ENCODE measurements at regions not wholly inside any gene's neighbourhood (a gene's known extent, or its start where the extent isn't known, plus 50 kb on each side); places are given as distances from the start of the nearest gene placed in this dataset.

- DNase-seq (ENCODE audit: low spot score), result no peak
These were observed 59.0 kb upstream of the MED9 start for GRCh38 chr17:17417718-17418181.

DNA sequence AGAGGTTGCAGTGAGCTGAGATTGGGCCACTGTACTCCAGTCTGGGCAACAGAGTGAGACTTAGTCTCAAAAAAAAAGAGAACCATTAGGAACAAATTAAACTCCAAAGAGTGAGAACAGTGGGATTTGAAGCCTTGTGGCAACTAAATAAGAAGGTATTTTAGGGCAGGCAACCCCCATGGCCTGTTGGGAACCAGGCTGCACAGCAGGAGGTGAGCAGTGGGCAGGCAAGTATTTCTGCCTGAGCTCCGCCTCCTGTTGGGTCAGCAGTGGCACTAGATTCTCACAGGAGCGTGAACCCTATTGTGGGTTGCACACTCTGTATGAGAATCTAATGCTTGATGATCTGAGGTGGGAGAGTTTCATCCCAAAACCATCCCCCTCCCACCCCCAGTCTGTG, 57.6 kb upstream of the MED9 start:
- no peak for DNase-seq (ENCODE audit: low spot score)

GRCh38 chr17:17419631-17420030, 57.2 kb upstream of the MED9 start:
- peak; percentile 75 for DNase-seq (ENCODE audit: low spot score)

DNA sequence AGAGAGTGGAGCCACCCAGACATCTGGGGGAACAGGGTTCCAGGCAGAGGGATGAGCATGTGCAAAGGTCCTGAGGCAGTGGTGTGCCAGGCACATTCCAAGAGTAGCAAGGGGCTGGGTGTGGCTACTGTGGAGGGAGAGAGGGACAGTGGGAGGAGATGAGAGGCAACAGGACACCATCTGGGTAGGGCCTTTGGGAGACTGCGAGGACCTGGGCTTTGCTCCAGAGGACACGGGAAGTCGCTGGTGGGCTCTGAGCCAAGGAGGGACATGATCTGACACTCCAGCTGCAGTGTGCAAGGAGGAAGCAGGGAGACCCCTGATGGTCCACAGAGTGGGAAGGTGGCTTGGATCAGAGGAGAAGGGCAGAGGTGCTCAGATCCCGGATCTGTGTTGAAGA, 56.7 kb upstream of the MED9 start:
- DNase-seq (ENCODE audit: low spot score), result no peak

- DNase-seq (ENCODE audit: low spot score), result no peak
These were observed 56.1 kb upstream of the MED9 start for GRCh38 chr17:17420561-17421269.

DNA sequence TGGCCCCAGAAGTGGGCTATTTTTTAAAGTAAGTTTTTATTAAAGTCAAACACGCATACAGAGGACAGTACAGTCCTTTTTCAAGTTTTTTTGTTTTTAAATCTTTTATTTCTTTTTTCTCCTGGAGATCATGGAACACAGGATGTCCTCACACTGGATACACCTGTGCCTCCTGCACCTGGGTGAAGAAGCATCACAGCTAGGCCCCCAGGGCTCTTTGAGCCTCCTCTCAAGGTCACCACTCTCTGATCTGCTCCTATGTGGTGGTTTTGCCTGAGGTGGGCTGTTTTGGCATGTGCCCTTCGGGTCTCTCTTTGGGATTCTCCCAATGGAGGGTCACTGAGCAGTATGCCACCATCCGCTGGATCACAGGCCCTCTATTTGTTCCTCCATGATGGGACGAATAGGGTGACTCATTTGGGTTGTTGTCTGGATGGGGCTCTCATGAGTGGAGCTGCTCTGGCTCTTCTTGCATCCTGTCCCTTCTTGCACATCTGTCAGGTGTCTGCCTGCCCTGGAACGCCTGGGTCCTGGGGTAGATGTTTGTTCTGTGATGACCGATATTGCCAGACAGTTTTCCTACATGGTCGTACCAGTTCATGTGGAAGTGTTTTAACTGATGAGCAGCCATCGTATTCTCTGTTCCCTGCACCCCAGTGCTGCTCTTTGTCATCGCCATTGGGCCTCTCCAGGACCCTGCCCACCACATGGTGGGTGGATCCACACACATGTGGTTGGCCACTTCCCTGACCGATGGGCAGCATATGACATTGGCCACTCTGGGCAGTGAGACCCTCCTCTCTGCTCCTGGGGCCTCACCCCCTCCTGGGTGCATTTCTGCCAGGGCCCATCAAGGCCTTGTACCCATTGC, 55.2 kb upstream of the MED9 start:
- no peak for DNase-seq (ENCODE audit: low spot score)

DNA sequence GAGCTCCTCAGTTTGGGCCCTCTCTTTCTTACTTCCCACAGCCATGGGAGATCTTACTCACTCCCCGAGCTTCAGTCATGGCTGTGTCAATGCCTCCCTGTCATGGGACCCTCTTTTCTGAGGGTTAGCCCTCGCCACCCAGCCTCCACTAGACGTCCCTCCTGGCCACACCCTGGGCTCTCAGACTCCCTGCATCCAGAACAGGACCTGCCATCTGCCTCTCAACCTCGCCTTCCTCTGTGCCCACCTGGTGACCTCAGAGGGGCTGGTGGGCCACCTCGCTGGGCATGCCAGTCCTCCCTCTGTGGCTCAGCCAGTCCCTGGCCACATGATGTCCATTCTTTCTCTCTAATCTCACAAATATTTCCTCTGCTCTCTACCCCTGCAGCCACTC, 54.6 kb upstream of the MED9 start:
- DNase-seq (ENCODE audit: low spot score), result no peak

DNA sequence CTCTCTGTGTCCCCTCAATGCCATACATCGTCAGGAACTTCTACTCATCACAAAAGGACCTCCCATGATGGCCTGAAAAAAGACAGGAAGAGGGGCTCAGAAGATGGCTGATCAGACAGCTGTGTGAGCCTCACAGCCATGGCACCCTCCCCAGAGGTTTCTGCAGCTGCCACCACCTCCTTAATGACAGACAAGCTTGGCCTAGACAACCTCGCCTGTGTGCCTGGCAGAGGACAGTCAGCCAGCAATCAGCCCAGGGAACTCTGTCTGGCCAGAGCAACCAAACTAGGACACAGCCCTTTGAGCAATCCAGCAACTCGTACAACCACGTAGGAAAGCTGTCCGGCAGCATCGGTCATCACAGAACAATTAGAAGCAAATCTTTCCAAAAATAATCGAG, 54.2 kb upstream of the MED9 start:
- no peak for DNase-seq (ENCODE audit: low spot score)

DNA sequence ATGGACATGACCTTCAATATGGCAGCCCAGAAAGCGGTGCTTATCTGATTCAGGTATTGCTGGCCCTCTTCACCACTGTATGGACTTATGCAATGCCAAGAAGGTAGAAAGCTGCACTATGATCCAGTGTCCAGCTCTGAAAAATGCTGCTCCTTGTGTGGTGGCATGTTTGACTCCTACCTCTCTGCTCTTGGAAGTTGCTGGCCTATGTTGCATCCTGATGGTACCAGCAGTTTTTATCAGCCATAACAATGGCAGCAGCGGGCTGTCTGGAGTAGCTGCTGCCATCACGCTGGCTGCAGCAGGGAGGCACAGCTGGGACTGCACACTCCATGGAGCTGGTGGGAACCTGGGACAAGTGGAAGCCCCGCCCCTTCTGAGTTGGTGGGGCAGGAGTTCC, 53.1 kb upstream of the MED9 start:
- DNase-seq (ENCODE audit: low spot score), result no peak

- no peak for DNase-seq (ENCODE audit: low spot score)
These were observed 52.2 kb upstream of the MED9 start for GRCh38 chr17:17424552-17424951.

- no peak for DNase-seq (ENCODE audit: low spot score)
These were observed 51.8 kb upstream of the MED9 start for GRCh38 chr17:17425005-17425404.

- DNase-seq (ENCODE audit: low spot score), result no peak
These were observed 51.2 kb upstream of the MED9 start for GRCh38 chr17:17425591-17425990.

DNA sequence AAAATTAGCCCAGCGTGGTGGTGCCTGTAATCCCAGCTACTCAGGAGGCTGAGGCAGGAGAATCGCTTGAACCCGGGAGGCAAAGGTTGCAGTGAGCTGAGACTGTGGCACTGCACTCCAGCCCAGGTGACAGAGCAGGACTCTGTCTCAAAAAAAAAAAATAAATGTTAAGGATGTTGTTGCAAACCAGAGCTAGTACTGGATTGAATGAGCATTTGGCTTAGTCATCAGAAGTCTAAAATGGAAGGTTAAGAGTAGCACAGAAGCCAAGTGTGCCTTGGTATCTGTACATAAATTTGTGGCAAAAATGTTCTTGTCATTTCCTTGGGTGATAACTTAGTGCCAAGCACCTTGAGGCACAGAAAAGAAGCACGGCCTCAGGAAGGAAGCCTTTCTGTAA, 50.6 kb upstream of the MED9 start:
- no peak for DNase-seq (ENCODE audit: low spot score)

Measured in putamen (tissue), 1 donor.